ENCODE measurements at regions not wholly inside any gene's neighbourhood (a gene's known extent, or its start where the extent isn't known, plus 50 kb on each side); places are given as distances from the start of the nearest gene placed in this dataset. TPM values are rescaled to one million over a fixed set of nuclear protein-coding genes. Genes with fewer than 3 reads are reported as not detected.

GRCh38 chr13:26811581-26811980 is 51.0 kb upstream of the GPR12 start:
- H3K36me3 ChIP-seq (ENCODE audit: control insufficient read depth in 4 of 4, insufficient read depth in 4 of 4, low read length in 4 of 4) = no peaks in the 10 kb centered on the region
- no peak for ATAC-seq (ENCODE audit: insufficient read depth, low FRiP score)
- no peak for DNase-seq
- H3K27ac ChIP-seq (ENCODE audit: low read depth in 1 of 2, low read length in 1 of 2) = no peak overlapping the region
- H3K4me1 ChIP-seq (ENCODE audit: control insufficient read depth in 5 of 5, insufficient read depth in 5 of 5, low read length in 5 of 5) = peaks cover 0 to 1% (median 0%) of the 10 kb centered on the region in 5 donors
- no peak overlapping the region for H3K9ac ChIP-seq (ENCODE audit: insufficient read depth in 1 of 2, low read length in 2 of 2)
- TF ChIP-seq CTCF (IDR thresholded peaks at IDR 0.05; ENCODE audit: control extremely low read depth, extremely low read depth) = no peak
- 80 to 84% methylated on average over 3 of the region's 3 CpGs for WGBS, 2 donors
- H3K27me3 ChIP-seq (ENCODE audit: control insufficient read depth in 3 of 3, insufficient read depth in 3 of 3, low read length in 2 of 3) = peaks cover 0 to 18% (median 11%) of the 10 kb centered on the region in 3 donors
- H3K9me3 ChIP-seq (ENCODE audit: control insufficient read depth in 4 of 4, insufficient read depth in 3 of 4, low read length in 3 of 4) = no peaks in the 10 kb centered on the region
- no peak overlapping the region for H3K4me3 ChIP-seq

Small RNA genes lying in the stretch of these regions (small RNA-seq; reads per million reads assigned to genes)
- gene RPS21P8 (ENCODE audit: low replicate concordance) = not detected

All from lung (tissue), 12 donors.